ENCODE measurements at regions not wholly inside any gene's neighbourhood (a gene's known extent, or its start where the extent isn't known, plus 50 kb on each side); places are given as distances from the start of the nearest gene placed in this dataset.
"Not testable (repeated sequence)": the region's sequence is repeated elsewhere in the genome, so short reads cannot be mapped to it uniquely, and the experiment has no call there.

DNA sequence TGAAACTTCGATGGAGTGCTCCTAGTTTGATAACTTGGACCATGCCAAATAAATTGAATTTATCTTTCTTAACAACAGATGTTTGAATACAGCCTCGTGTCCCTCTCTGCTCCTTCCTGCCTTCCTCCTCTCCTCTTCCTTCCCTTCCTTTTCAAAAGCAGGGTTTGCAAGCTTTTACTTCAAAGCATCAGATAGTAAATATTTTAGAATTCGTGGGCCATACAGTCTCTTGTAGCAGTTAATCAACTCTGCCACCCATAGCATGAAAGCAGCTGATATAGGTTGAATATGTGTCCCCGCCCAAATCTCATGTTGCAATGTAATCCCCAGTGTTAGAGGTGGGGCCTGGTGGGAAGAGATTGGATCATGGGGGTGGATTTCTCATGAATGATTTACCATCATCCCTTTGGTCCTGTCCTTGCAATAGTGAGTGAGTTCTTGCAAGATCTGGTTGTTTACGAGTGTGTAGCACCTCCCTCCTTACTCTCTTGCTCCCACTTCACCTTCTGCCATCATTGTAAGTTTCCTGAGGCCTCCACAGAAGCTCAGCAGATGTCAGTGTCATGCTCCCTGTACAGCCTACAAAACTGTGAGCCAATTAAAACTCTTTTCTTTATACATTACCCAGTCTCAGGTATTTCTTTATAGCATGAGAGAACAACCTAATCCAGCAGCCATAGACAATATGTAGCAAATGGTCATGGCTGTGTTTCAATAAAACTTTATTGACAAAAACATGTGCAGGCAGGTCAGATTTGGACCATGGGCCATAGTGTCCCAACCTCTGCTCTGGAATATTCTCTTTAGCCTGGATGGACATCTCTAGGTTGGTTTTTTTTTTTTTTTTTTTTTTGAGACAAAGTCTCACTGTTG is 102.8 kb downstream of the ALG1L2 start:
- not testable (repeated sequence) for TF ChIP-seq FOXA1 (IDR thresholded peaks at IDR 0.05); BHLHE40 (IDR thresholded peaks at IDR 0.05; ENCODE audit: borderline replicate concordance); SP1 (IDR thresholded peaks at IDR 0.05); TARDBP (IDR thresholded peaks at IDR 0.05); FOXM1 (IDR thresholded peaks at IDR 0.05; ENCODE audit: borderline replicate concordance); HDGF (IDR thresholded peaks at IDR 0.05; ENCODE audit: borderline replicate concordance); SUZ12 (IDR thresholded peaks at IDR 0.05); ARNT (IDR thresholded peaks at IDR 0.05)
- TF ChIP-seq, protein P1, sequence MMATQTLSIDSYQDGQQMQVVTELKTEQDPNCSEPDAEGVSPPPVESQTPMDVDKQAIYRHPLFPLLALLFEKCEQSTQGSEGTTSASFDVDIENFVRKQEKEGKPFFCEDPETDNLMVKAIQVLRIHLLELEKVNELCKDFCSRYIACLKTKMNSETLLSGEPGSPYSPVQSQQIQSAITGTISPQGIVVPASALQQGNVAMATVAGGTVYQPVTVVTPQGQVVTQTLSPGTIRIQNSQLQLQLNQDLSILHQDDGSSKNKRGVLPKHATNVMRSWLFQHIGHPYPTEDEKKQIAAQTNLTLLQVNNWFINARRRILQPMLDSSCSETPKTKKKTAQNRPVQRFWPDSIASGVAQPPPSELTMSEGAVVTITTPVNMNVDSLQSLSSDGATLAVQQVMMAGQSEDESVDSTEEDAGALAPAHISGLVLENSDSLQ (IDR thresholded peaks at IDR 0.05) = not testable (repeated sequence)
